ENCODE measurements at regions not wholly inside any gene's neighbourhood (a gene's known extent, or its start where the extent isn't known, plus 50 kb on each side); places are given as distances from the start of the nearest gene placed in this dataset.

- TF ChIP-seq POLR2A (IDR thresholded peaks at IDR 0.05): no peak
- TF ChIP-seq, protein P1, sequence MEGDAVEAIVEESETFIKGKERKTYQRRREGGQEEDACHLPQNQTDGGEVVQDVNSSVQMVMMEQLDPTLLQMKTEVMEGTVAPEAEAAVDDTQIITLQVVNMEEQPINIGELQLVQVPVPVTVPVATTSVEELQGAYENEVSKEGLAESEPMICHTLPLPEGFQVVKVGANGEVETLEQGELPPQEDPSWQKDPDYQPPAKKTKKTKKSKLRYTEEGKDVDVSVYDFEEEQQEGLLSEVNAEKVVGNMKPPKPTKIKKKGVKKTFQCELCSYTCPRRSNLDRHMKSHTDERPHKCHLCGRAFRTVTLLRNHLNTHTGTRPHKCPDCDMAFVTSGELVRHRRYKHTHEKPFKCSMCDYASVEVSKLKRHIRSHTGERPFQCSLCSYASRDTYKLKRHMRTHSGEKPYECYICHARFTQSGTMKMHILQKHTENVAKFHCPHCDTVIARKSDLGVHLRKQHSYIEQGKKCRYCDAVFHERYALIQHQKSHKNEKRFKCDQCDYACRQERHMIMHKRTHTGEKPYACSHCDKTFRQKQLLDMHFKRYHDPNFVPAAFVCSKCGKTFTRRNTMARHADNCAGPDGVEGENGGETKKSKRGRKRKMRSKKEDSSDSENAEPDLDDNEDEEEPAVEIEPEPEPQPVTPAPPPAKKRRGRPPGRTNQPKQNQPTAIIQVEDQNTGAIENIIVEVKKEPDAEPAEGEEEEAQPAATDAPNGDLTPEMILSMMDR (IDR thresholded peaks at IDR 0.05): no peak
These were observed 76.3 kb upstream of the B3GAT2 start for GRCh38 chr6:71033171-71033570.

All from testis (tissue), 2 donors.